ENCODE measurements at regions not wholly inside any gene's neighbourhood (a gene's known extent, or its start where the extent isn't known, plus 50 kb on each side); places are given as distances from the start of the nearest gene placed in this dataset.

DNA sequence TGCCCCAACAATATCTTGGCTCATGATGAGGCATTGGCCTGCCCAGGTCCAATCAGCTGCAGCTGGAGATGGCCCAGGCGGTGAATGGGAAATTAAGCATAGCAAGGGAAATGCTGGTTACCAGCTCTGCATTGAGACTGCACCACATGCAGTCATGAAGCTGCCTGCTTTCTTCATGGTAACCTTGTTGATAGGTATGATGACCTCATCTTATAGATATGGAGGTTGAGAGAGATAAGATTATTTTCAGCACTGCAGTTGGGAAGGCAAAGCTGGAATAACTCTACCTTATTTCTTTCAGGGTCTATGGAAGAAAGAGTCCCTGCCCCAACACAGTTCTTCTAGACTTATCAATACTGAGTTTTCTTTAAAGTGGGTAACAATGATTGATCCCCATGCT is 180.1 kb downstream of the ICE1 start:
- TF ChIP-seq, protein P1, sequence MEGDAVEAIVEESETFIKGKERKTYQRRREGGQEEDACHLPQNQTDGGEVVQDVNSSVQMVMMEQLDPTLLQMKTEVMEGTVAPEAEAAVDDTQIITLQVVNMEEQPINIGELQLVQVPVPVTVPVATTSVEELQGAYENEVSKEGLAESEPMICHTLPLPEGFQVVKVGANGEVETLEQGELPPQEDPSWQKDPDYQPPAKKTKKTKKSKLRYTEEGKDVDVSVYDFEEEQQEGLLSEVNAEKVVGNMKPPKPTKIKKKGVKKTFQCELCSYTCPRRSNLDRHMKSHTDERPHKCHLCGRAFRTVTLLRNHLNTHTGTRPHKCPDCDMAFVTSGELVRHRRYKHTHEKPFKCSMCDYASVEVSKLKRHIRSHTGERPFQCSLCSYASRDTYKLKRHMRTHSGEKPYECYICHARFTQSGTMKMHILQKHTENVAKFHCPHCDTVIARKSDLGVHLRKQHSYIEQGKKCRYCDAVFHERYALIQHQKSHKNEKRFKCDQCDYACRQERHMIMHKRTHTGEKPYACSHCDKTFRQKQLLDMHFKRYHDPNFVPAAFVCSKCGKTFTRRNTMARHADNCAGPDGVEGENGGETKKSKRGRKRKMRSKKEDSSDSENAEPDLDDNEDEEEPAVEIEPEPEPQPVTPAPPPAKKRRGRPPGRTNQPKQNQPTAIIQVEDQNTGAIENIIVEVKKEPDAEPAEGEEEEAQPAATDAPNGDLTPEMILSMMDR (conservative IDR thresholded peaks at IDR 0.05) = no peak
- no peak for TF ChIP-seq ZFX (IDR thresholded peaks at IDR 0.05)
